H1 (cell line): ENCODE measurements at regions not wholly inside any gene's neighbourhood (a gene's known extent, or its start where the extent isn't known, plus 50 kb on each side); places are given as distances from the start of the nearest gene placed in this dataset.

ENCODE experiments used
- CTCF ChIA-PET: fragments of 300-600 bp; sonication (Branson Sonifier 250); formaldehyde crosslinking; loops from one replicate; lab custom pipeline; 2021; ENCODE audit not compliant: partially characterized antibody; lab: Charles Lee
- POLR2A ChIA-PET: fragments of 300-600 bp; sonication (Branson Sonifier 250); formaldehyde crosslinking; loops from one replicate; lab custom pipeline; 2021; ENCODE audit warnings: inconsistent platforms; ENCODE audit not compliant: partially characterized antibody; lab: Charles Lee
- DNase-seq, 2 experiments: peaks; one replicate each; pipeline versions ENCODE4 v3.0.0 to v3.0.0-alpha.2; 2010 to 2022; ENCODE audit warnings: low spot score in 2 of 2, low read depth in 1 of 2, mixed read lengths in 1 of 2
- FAIRE-seq: peaks from 2 replicates; lab custom pipeline; 2011; peaks lifted over from hg19 to GRCh38; lab: Jason Lieb, UNC
- H2AFZ ChIP-seq: 2 replicates; pipeline ENCODE4 v1.8.1; 2012; ENCODE audit warnings: low read length, inconsistent platforms
- H2AK5ac ChIP-seq: 2 replicates; pipeline ENCODE4 v1.6.1; 2013; ENCODE audit warnings: low read depth, low read length
- H2BK120ac ChIP-seq: replicated peaks from 2 replicates; pipeline ENCODE3; 2013; ENCODE audit warnings: low read depth, low read length, inconsistent platforms
- H2BK12ac ChIP-seq: 2 replicates; pipeline ENCODE4 v1.6.1; 2013; ENCODE audit warnings: low read depth, low read length
- H2BK15ac ChIP-seq: 2 replicates; pipeline ENCODE4 v1.6.1; 2013; ENCODE audit warnings: low read length
- H2BK20ac ChIP-seq: 2 replicates; pipeline ENCODE4 v1.6.1; 2013; ENCODE audit warnings: low read length
- H2BK5ac ChIP-seq: 2 replicates; pipeline ENCODE4 v1.6.1; 2013; ENCODE audit warnings: low read depth, low read length
- H3K14ac ChIP-seq: 2 replicates; pipeline ENCODE4 v1.6.1; 2013; ENCODE audit warnings: inconsistent platforms; ENCODE audit not compliant: insufficient read length
- H3K18ac ChIP-seq: 2 replicates; pipeline ENCODE4 v1.6.1; 2013; ENCODE audit warnings: low read length; ENCODE audit errors: extremely low read depth
- H3K23ac ChIP-seq: 2 replicates; pipeline ENCODE4 v1.6.1; 2013; ENCODE audit warnings: inconsistent platforms; ENCODE audit not compliant: insufficient read length
- H3K23me2 ChIP-seq: 2 replicates; pipeline ENCODE4 v1.6.1; 2013; ENCODE audit warnings: low read depth, low read length
- H3K27ac ChIP-seq: 2 replicates; pipeline ENCODE4 v1.6.1; 2011; ENCODE audit warnings: low read depth, low read length, inconsistent platforms
- H3K27me3 ChIP-seq, 4 experiments: replicated peaks in 1 of 4; 1 replicate in 1 of 4; 2 replicates in 3 of 4; pipeline versions ENCODE4 v1.6.1 to v1.8.1; 2011 to 2013; ENCODE audit warnings: low read length in 3 of 4, mild to moderate bottlenecking in 3 of 4, inconsistent platforms in 2 of 4, mixed read lengths in 2 of 4, moderate library complexity in 1 of 4; ENCODE audit not compliant: control insufficient read depth in 3 of 4, insufficient read depth in 3 of 4; ENCODE audit errors: extremely low read depth in 1 of 4
- H3K36me3 ChIP-seq, 4 experiments: 2 replicates each; pipeline versions ENCODE4 v1.6.1 to v1.8.1; 2011 to 2013; ENCODE audit warnings: mild to moderate bottlenecking in 4 of 4, low read length in 3 of 4, moderate library complexity in 2 of 4, control low read depth in 1 of 4, inconsistent platforms in 1 of 4; ENCODE audit not compliant: insufficient read depth in 4 of 4, control insufficient read depth in 2 of 4
- H3K4ac ChIP-seq: replicated peaks from 2 replicates; pipeline ENCODE3; 2013; ENCODE audit warnings: low read length, low read depth, mixed read lengths, inconsistent platforms; ENCODE audit not compliant: insufficient read length
- H3K4me1 ChIP-seq, 4 experiments: replicated peaks in 1 of 4; 1 replicate in 1 of 4; 2 replicates in 3 of 4; pipeline versions ENCODE4 v1.6.1 to v1.8.1; 2011 to 2013; ENCODE audit warnings: low read length in 3 of 4, inconsistent platforms in 2 of 4, mixed read lengths in 1 of 4; ENCODE audit not compliant: insufficient read depth in 4 of 4, control insufficient read depth in 3 of 4
- H3K4me2 ChIP-seq, 2 experiments: 2 replicates each; pipeline versions ENCODE4 v1.6.1 to v1.8.1; 2011 to 2013; ENCODE audit warnings: low read depth in 2 of 2, low read length in 2 of 2, control low read depth in 1 of 2, inconsistent platforms in 1 of 2, mild to moderate bottlenecking in 1 of 2; ENCODE audit not compliant: insufficient read depth in 1 of 2
- H3K4me3 ChIP-seq, 4 experiments: fragments of 200-600, 300-600 bp in 1 of 4; sonication (generic), shearing (Covaris generic), sonication (Bioruptor Twin) in 1 of 4; 2 replicates each; pipeline versions ENCODE4 v1.5.1 to v1.8.1; 2011 to 2016; ENCODE audit warnings: low read length in 4 of 4, low read depth in 3 of 4, control low read depth in 2 of 4, inconsistent platforms in 2 of 4, mild to moderate bottlenecking in 2 of 4, mixed read lengths in 1 of 4, moderate library complexity in 1 of 4; ENCODE audit not compliant: insufficient read depth in 2 of 4; ENCODE audit errors: extremely low read depth in 1 of 4
- H3K56ac ChIP-seq: replicated peaks from 2 replicates; pipeline ENCODE3; 2013; ENCODE audit warnings: low read depth, mild to moderate bottlenecking, mixed read lengths, low read length, inconsistent platforms; ENCODE audit not compliant: insufficient read length
- H3K79me1 ChIP-seq: 2 replicates; pipeline ENCODE4 v1.6.1; 2013; ENCODE audit warnings: low read depth, low read length, control low read depth
- H3K79me2 ChIP-seq, 2 experiments: 2 replicates each; pipeline versions ENCODE4 v1.6.1 to v1.8.1; 2012 to 2013; ENCODE audit warnings: low read length in 2 of 2, mild to moderate bottlenecking in 2 of 2, inconsistent platforms in 1 of 2; ENCODE audit not compliant: insufficient read depth in 2 of 2, control insufficient read depth in 1 of 2
- H3K9ac ChIP-seq, 4 experiments: replicated peaks in 1 of 4; 1 replicate in 1 of 4; 2 replicates in 3 of 4; pipeline versions ENCODE4 v1.6.1 to v1.8.1; 2011 to 2013; ENCODE audit warnings: low read depth in 3 of 4, low read length in 3 of 4, control low read depth in 2 of 4, mild to moderate bottlenecking in 2 of 4, moderate library complexity in 2 of 4, inconsistent platforms in 1 of 4; ENCODE audit errors: extremely low read depth in 1 of 4
- H3K9me3 ChIP-seq, 2 experiments: 2 replicates each; pipeline versions ENCODE4 v1.6.1 to v1.8.1; 2012 to 2013; ENCODE audit warnings: mild to moderate bottlenecking in 2 of 2, moderate library complexity in 2 of 2, control low read depth in 1 of 2, inconsistent platforms in 1 of 2, low read depth in 1 of 2, low read length in 1 of 2, mixed read lengths in 1 of 2; ENCODE audit not compliant: insufficient read depth in 2 of 2
- H4K20me1 ChIP-seq, 2 experiments: replicated peaks in 1 of 2; 2 replicates each; pipeline versions ENCODE3 to v1.8.1; 2011 to 2013; ENCODE audit warnings: inconsistent platforms in 2 of 2, low read length in 2 of 2, mild to moderate bottlenecking in 1 of 2; ENCODE audit not compliant: insufficient read depth in 2 of 2, control insufficient read depth in 1 of 2
- H4K5ac ChIP-seq: 2 replicates; pipeline ENCODE4 v1.6.1; 2013; ENCODE audit warnings: low read length, low read depth, mixed read lengths, inconsistent platforms; ENCODE audit not compliant: insufficient read length
- H4K8ac ChIP-seq: 2 replicates; pipeline ENCODE4 v1.8.0; 2013; ENCODE audit warnings: mild to moderate bottlenecking, moderate library complexity, low read length, inconsistent platforms; ENCODE audit not compliant: insufficient read depth; ENCODE audit errors: extremely low read depth
- H4K91ac ChIP-seq: replicated peaks from 2 replicates; pipeline ENCODE3; 2013; ENCODE audit warnings: low read length, mixed read lengths, inconsistent platforms; ENCODE audit not compliant: insufficient read length
- EGR1 ChIP-seq: IDR thresholded peaks from 2 replicates; pipeline ENCODE4 v1.6.1; 2011; ENCODE audit warnings: low read depth, low read length, borderline replicate concordance
- EZH2 ChIP-seq: fragments of 200-600 bp; sonication (generic); IDR thresholded peaks from 2 replicates; pipeline ENCODE4 v1.7.1; 2012; ENCODE audit warnings: low read depth, mild to moderate bottlenecking, moderate library complexity, low read length, inconsistent platforms; ENCODE audit not compliant: severe bottlenecking
- NANOG ChIP-seq: IDR thresholded peaks from 2 replicates; pipeline ENCODE4 v1.6.1; 2011; ENCODE audit warnings: low read length, low read depth, mild to moderate bottlenecking, inconsistent platforms; ENCODE audit not compliant: insufficient read depth, poor library complexity, severe bottlenecking
- POLR2A ChIP-seq, 2 experiments: IDR thresholded peaks; 1 replicate in 1 of 2; 2 replicates in 1 of 2; pipeline ENCODE4 v1.6.1; 2011; ENCODE audit warnings: low read depth in 2 of 2, low read length in 2 of 2, mild to moderate bottlenecking in 2 of 2; ENCODE audit errors: control extremely low read depth in 1 of 2
- POLR2AphosphoS5 ChIP-seq: IDR thresholded peaks from 2 replicates; pipeline ENCODE4 v1.6.1; 2011; ENCODE audit warnings: low read depth, low read length
- POU5F1 ChIP-seq: IDR thresholded peaks from 2 replicates; pipeline ENCODE4 v1.6.1; 2011; ENCODE audit warnings: low read depth, mild to moderate bottlenecking, low read length, moderate library complexity
- RBBP5 ChIP-seq: IDR thresholded peaks from 2 replicates; pipeline ENCODE4 v1.7.1; 2012; ENCODE audit warnings: low read depth, mild to moderate bottlenecking, inconsistent platforms, low read length, moderate library complexity, borderline replicate concordance
- SIN3A ChIP-seq, 2 experiments: IDR thresholded peaks in 1 of 2; conservative IDR thresholded peaks in 1 of 2; 2 replicates each; pipeline ENCODE4 v1.6.1; 2011 to 2012; ENCODE audit warnings: low read length in 2 of 2, improper control_type of control experiment in 1 of 2, low read depth in 1 of 2, mild to moderate bottlenecking in 1 of 2
- SP2 ChIP-seq: IDR thresholded peaks from 2 replicates; pipeline ENCODE4 v1.6.1; 2012; ENCODE audit warnings: mild to moderate bottlenecking, low read length, inconsistent platforms
- TAF1 ChIP-seq: IDR thresholded peaks from 2 replicates; pipeline ENCODE4 v1.6.1; 2011; ENCODE audit warnings: mild to moderate bottlenecking, low read depth, low read length
- TEAD4 ChIP-seq: IDR thresholded peaks from 2 replicates; pipeline ENCODE4 v1.6.1; 2012; ENCODE audit warnings: low read depth, low read length, inconsistent platforms, mixed read lengths
- ZNF274 ChIP-seq: IDR thresholded peaks from 2 replicates; pipeline ENCODE4 v1.7.0; 2012; ENCODE audit warnings: low read length, borderline replicate concordance; ENCODE audit errors: extremely low read depth
- WGBS, 2 experiments: shearing (Covaris generic) in 1 of 2; methylation state at CpG; one replicate each; pipeline versions ENCODE4 v1.1.6 to v1.1.7; 2013 to 2015; ENCODE audit warnings: low lambda C conversion rate in 2 of 2, mixed read lengths in 2 of 2, inconsistent platforms in 1 of 2, low coverage in 1 of 2, missing lambda C conversion rate in 1 of 2; ENCODE audit not compliant: insufficient replicate concordance in 2 of 2, insufficient coverage in 1 of 2, insufficient read length in 1 of 2; ENCODE audit errors: extremely low coverage in 1 of 2, missing lambda C conversion rate in 1 of 2; 5-methylcytosine and 5-hydroxymethylcytosine counted together
- TF ChIP-seq, protein P1 (sequence below): IDR thresholded peaks from 2 replicates; pipeline ENCODE4 v1.6.1; 2011; ENCODE audit warnings: low read length, improper control_type of control experiment

DNA sequence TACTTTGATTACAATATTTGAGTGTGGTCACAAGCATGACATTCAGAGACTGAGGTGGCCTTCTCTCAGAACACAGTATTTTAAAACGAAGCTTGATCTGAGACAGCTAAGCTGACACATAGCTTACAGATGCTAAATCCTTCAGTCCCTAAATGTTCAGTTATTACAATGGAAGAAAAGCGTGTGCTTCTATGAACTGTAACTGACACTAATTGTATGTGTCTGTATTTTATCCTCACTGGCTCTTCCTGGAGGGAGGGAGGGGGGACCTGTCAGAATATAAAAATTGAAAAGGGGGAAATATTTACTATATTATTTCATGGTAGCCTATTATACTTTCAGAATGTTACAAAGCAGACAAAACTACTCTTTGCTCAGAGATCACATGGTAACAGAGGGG is 340.2 kb downstream of the FIGN start:
- Histone ChIP-seq H3K23ac (no peak overlapping the region), H2BK120ac (no peak overlapping the region), H4K8ac (no peak overlapping the region), H3K79me1 (no peaks in the 10 kb centered on the region), H3K36me3 (no peaks in the 10 kb centered on the region), H2BK20ac (no peak overlapping the region), H2AK5ac (no peak overlapping the region), H2AFZ (no peak overlapping the region), H3K79me2 (no peaks in the 10 kb centered on the region), H3K4me3 (no peak overlapping the region), H3K4me1 (no peaks in the 10 kb centered on the region), H2BK12ac (no peak overlapping the region), H3K23me2 (no peaks in the 10 kb centered on the region), H3K14ac (no peak overlapping the region), H2BK5ac (no peak overlapping the region), H3K27ac (no peak overlapping the region), H4K20me1 (no peaks in the 10 kb centered on the region), H3K9me3 (no peaks in the 10 kb centered on the region), H2BK15ac (no peak overlapping the region), H3K9ac (no peak overlapping the region), H3K4me2 (no peak overlapping the region), H4K91ac (no peak overlapping the region), H3K4ac (no peak overlapping the region), H3K56ac (no peak overlapping the region), H4K5ac (no peak overlapping the region), H3K27me3 (no peaks in the 10 kb centered on the region), H3K18ac (no peak overlapping the region)
- ChIA-PET CTCF (no interaction called here), POLR2A (no interaction called here)
- WGBS, 2 experiments: 90% methylated on average over 2 of the region's 2 CpGs; no CpG with 5 or more reads in 1 of the 2 experiments
- TF ChIP-seq EZH2: no peak
- TF ChIP-seq SP2: no peak
- TF ChIP-seq POLR2A (IDR thresholded peaks at IDR 0.05; ENCODE audit: control extremely low read depth in 1 of 2, low read depth in 2 of 2, low read length in 2 of 2): no peak
- TF ChIP-seq RBBP5: no peak
- TF ChIP-seq POU5F1: no peak
- no peak for TF ChIP-seq SIN3A (conservative IDR thresholded peaks at IDR 0.05 in 1 of 2, IDR thresholded peaks at IDR 0.05 in 1 of 2; ENCODE audit: low read depth in 1 of 2, low read length in 2 of 2)
- no peak for TF ChIP-seq ZNF274
- no peak for TF ChIP-seq NANOG
- TF ChIP-seq, protein P1, sequence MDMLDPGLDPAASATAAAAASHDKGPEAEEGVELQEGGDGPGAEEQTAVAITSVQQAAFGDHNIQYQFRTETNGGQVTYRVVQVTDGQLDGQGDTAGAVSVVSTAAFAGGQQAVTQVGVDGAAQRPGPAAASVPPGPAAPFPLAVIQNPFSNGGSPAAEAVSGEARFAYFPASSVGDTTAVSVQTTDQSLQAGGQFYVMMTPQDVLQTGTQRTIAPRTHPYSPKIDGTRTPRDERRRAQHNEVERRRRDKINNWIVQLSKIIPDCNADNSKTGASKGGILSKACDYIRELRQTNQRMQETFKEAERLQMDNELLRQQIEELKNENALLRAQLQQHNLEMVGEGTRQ: no peak
- no peak for TF ChIP-seq TAF1
- no peak for TF ChIP-seq EGR1
- no peak for TF ChIP-seq POLR2AphosphoS5
- TF ChIP-seq TEAD4: no peak
- FAIRE-seq (no peak), DNase-seq (no peak)
